ENCODE measurements at regions not wholly inside any gene's neighbourhood (a gene's known extent, or its start where the extent isn't known, plus 50 kb on each side); places are given as distances from the start of the nearest gene placed in this dataset.
A peak's percentile ranks its signal among the peaks of the same experiment; 100 is the strongest.
"Not testable (repeated sequence)": the region's sequence is repeated elsewhere in the genome, so short reads cannot be mapped to it uniquely, and the experiment has no call there.

- ATAC-seq; intact Hi-C loops (cut with DNase I); DNase-seq (ENCODE audit: missing footprints): not testable (repeated sequence)
Observed at GRCh38 chr12:125561008-125561407, 495.8 kb downstream of the AACS start.

- ATAC-seq (no peak), DNase-seq (ENCODE audit: missing footprints) (no peak)
- intact Hi-C loops (cut with DNase I), result no loop called here
Observed at GRCh38 chr12:125564753-125565152, 499.5 kb downstream of the AACS start.

GRCh38 chr12:125567581-125567980 is 502.3 kb downstream of the AACS start:
- DNase-seq (ENCODE audit: missing footprints) (no peak), ATAC-seq (no peak)
- intact Hi-C loops (cut with DNase I), result no loop called here

GRCh38 chr12:125568306-125568705 is 503.1 kb downstream of the AACS start:
- intact Hi-C loops (cut with DNase I), result no loop called here
- ATAC-seq, result no peak

GRCh38 chr12:125573271-125573670 is 508.0 kb downstream of the AACS start:
- intact Hi-C loops (cut with DNase I), result no loop called here
- DNase-seq (ENCODE audit: missing footprints) (no peak), ATAC-seq (no peak)

More at GRCh38 chr12:125568306-125568705, 503.1 kb downstream of the AACS start:
- no peak for DNase-seq (ENCODE audit: missing footprints)

GRCh38 chr12:125577334-125577733 is 512.1 kb downstream of the AACS start:
- DNase-seq (ENCODE audit: missing footprints) (no peak), ATAC-seq (no peak)
- intact Hi-C loops (cut with DNase I), result no loop called here

- ATAC-seq (no peak), DNase-seq (ENCODE audit: missing footprints) (no peak)
- intact Hi-C loops (cut with DNase I), result no loop called here
Observed at GRCh38 chr12:125579916-125580315, 514.7 kb downstream of the AACS start.

- intact Hi-C loops (cut with DNase I), result no loop called here
- DNase-seq (ENCODE audit: missing footprints) (no peak), ATAC-seq (no peak)
Observed at GRCh38 chr12:125583071-125583470, 517.8 kb downstream of the AACS start.

- intact Hi-C loops (cut with DNase I), result no loop called here
- DNase-seq (ENCODE audit: missing footprints), result no peak
- ATAC-seq, result no peak
Observed at GRCh38 chr12:125586441-125586840, 521.2 kb downstream of the AACS start.

- DNase-seq (ENCODE audit: missing footprints) (no peak), ATAC-seq (no peak)
- intact Hi-C loops (cut with DNase I), result no loop called here
Observed at GRCh38 chr12:125593269-125593668, 528.0 kb downstream of the AACS start.

GRCh38 chr12:125604976-125605375 is 539.7 kb downstream of the AACS start:
- ATAC-seq (no peak), DNase-seq (ENCODE audit: missing footprints) (no peak)
- intact Hi-C loops (cut with DNase I), result no loop called here

GRCh38 chr12:125606312-125606711 is 541.1 kb downstream of the AACS start:
- intact Hi-C loops (cut with DNase I), result no loop called here
- DNase-seq (ENCODE audit: missing footprints) (no peak), ATAC-seq (no peak)

GRCh38 chr12:125610292-125610691 is 545.1 kb downstream of the AACS start:
- ATAC-seq (no peak), DNase-seq (ENCODE audit: missing footprints) (no peak)
- intact Hi-C loops (cut with DNase I), result no loop called here

GRCh38 chr12:125610971-125611370 is 545.7 kb downstream of the AACS start:
- intact Hi-C loops (cut with DNase I), result no loop called here
- ATAC-seq, result no peak
- DNase-seq (ENCODE audit: missing footprints), result no peak

GRCh38 chr12:125614058-125614457 is 548.8 kb downstream of the AACS start:
- no peak for ATAC-seq
- no peak for DNase-seq (ENCODE audit: missing footprints)
- intact Hi-C loops (cut with DNase I), result no loop called here

- DNase-seq (ENCODE audit: missing footprints) (no peak), ATAC-seq (no peak)
- intact Hi-C loops (cut with DNase I), result no loop called here
Observed at GRCh38 chr12:125619723-125620122, 554.5 kb downstream of the AACS start.

- intact Hi-C loops (cut with DNase I), result no loop called here
- no peak for ATAC-seq
Observed at GRCh38 chr12:125633686-125634085, 568.5 kb downstream of the AACS start.

GRCh38 chr12:125634813-125635212 is 569.6 kb downstream of the AACS start:
- ATAC-seq, result no peak

More at GRCh38 chr12:125633686-125634085, 568.5 kb downstream of the AACS start:
- DNase-seq (ENCODE audit: missing footprints), result no peak

GRCh38 chr12:125639826-125640225 is 574.6 kb downstream of the AACS start:
- DNase-seq (ENCODE audit: missing footprints) (no peak), ATAC-seq (no peak)
- intact Hi-C loops (cut with DNase I), result no loop called here

More at GRCh38 chr12:125634813-125635212, 569.6 kb downstream of the AACS start:
- no peak for DNase-seq (ENCODE audit: missing footprints)
- intact Hi-C loops (cut with DNase I), result no loop called here

- intact Hi-C loops (cut with DNase I), result no loop called here
- ATAC-seq, result no peak
- DNase-seq (ENCODE audit: missing footprints), result no peak
Observed at GRCh38 chr12:125643055-125643454, 577.8 kb downstream of the AACS start.

GRCh38 chr12:125645724-125646123 is 580.5 kb downstream of the AACS start:
- DNase-seq (ENCODE audit: missing footprints) (no peak), ATAC-seq (no peak)
- intact Hi-C loops (cut with DNase I), result no loop called here

GRCh38 chr12:125650587-125650986 is 585.4 kb downstream of the AACS start:
- intact Hi-C loops (cut with DNase I), result no loop called here
- DNase-seq (ENCODE audit: missing footprints), result peak; percentile 45
- no peak for ATAC-seq
